HEK293T (cell line): ENCODE measurements at regions not wholly inside any gene's neighbourhood (a gene's known extent, or its start where the extent isn't known, plus 50 kb on each side); places are given as distances from the start of the nearest gene placed in this dataset.
"Not testable (repeated sequence)": the region's sequence is repeated elsewhere in the genome, so short reads cannot be mapped to it uniquely, and the experiment has no call there.

Experiments
- BHLHE40 ChIP-seq: fragments of 450-650 bp; IDR thresholded peaks from 2 replicates; pipeline ENCODE4 v1.6.1; 2016; ENCODE audit warnings: mild to moderate bottlenecking, moderate library complexity, borderline replicate concordance
- FOXA1 ChIP-seq: fragments of 450-650 bp; IDR thresholded peaks from 2 replicates; pipeline ENCODE4 v1.6.1; 2016; ENCODE audit warnings: mild to moderate bottlenecking
- FOXK2 ChIP-seq: fragments of 450-650 bp; IDR thresholded peaks from 2 replicates; pipeline ENCODE4 v1.6.1; 2016; ENCODE audit warnings: mild to moderate bottlenecking
- LEF1 ChIP-seq: fragments of 450-650 bp; IDR thresholded peaks from 2 replicates; pipeline ENCODE4 v1.6.1; 2017; ENCODE audit warnings: mild to moderate bottlenecking, borderline replicate concordance
- NFRKB ChIP-seq: fragments of 450-650 bp; IDR thresholded peaks from 2 replicates; pipeline ENCODE4 v1.6.1; 2016; ENCODE audit warnings: mild to moderate bottlenecking, moderate library complexity
- PKNOX1 ChIP-seq: fragments of 450-650 bp; IDR thresholded peaks from 2 replicates; pipeline ENCODE4 v1.6.1; 2016
- ZNF384 ChIP-seq: fragments of 450-650 bp; IDR thresholded peaks from 2 replicates; pipeline ENCODE4 v1.6.1; 2016

GRCh38 chr13:89460895-89461294, 1789.7 kb downstream of the SLITRK5 start:
- not testable (repeated sequence) for TF ChIP-seq FOXK2, ZNF384, PKNOX1, LEF1, NFRKB, FOXA1, BHLHE40
